Endothelial cell of umbilical vein (primary cell): ENCODE measurements at regions not wholly inside any gene's neighbourhood (a gene's known extent, or its start where the extent isn't known, plus 50 kb on each side); places are given as distances from the start of the nearest gene placed in this dataset.

ENCODE experiments used
- BruUV-seq: library from RNA; stranded (reverse); fragments of 400-500 nt; replicated peaks from 2 replicates; lab custom pipeline; 2021; lab: Mats Ljungman, UMichigan
- CTCF ChIA-PET: fragments of 300-600, 350-600 bp; sonication (Branson Sonifier 250); formaldehyde crosslinking; loops from one replicate; lab custom pipeline; 2021; ENCODE audit warnings: antibody characterized with exemption, inconsistent platforms; lab: Charles Lee
- POLR2A ChIA-PET: fragments of 300-600, 350-600 bp; sonication (Branson Sonifier 250); formaldehyde crosslinking; loops from one replicate; lab custom pipeline; 2021; ENCODE audit warnings: antibody characterized with exemption, inconsistent platforms; lab: Charles Lee
- DNase-seq: peaks from one replicate; pipeline ENCODE4 v3.0.0-alpha.2; 2011; ENCODE audit warnings: low read depth, low spot score
- FAIRE-seq: peaks from 2 replicates; lab custom pipeline; 2011; peaks lifted over from hg19 to GRCh38; lab: Jason Lieb, UNC
- H2AFZ ChIP-seq: 2 replicates; pipeline ENCODE4 v1.6.0; 2012; ENCODE audit warnings: low read depth, low read length, control low read depth, inconsistent platforms
- H3K27ac ChIP-seq: 2 replicates; pipeline ENCODE4 v1.5.1; 2011; ENCODE audit warnings: low read depth, mild to moderate bottlenecking, control low read depth, low read length, moderate library complexity; ENCODE audit not compliant: insufficient read depth
- H3K27me3 ChIP-seq, 2 experiments: 2 replicates each; pipeline versions ENCODE4 v1.6.0 to v1.6.1; 2011; ENCODE audit warnings: low read length in 2 of 2, mixed read lengths in 1 of 2; ENCODE audit not compliant: control insufficient read depth in 2 of 2, insufficient read depth in 2 of 2
- H3K36me3 ChIP-seq, 2 experiments: 2 replicates in 1 of 2; 3 replicates in 1 of 2; pipeline ENCODE4 v1.5.1; 2011; ENCODE audit warnings: low read length in 2 of 2, mild to moderate bottlenecking in 1 of 2, moderate library complexity in 1 of 2; ENCODE audit not compliant: control insufficient read depth in 2 of 2, insufficient read depth in 2 of 2; ENCODE audit errors: extremely low read depth in 1 of 2
- H3K4me1 ChIP-seq: 3 replicates; pipeline ENCODE4 v1.5.1; 2011; ENCODE audit warnings: mild to moderate bottlenecking, low read length; ENCODE audit not compliant: control insufficient read depth, insufficient read depth; ENCODE audit errors: extremely low read depth
- H3K4me2 ChIP-seq: 2 replicates; pipeline ENCODE4 v1.6.1; 2011; ENCODE audit warnings: low read length, control low read depth, mixed read lengths; ENCODE audit not compliant: insufficient read depth
- H3K4me3 ChIP-seq, 3 experiments: fragments of 200-600 bp in 1 of 3; sonication (generic), shearing (Covaris generic) in 1 of 3; replicated peaks in 1 of 3; 2 replicates each; pipeline ENCODE4 v1.5.1; 2011 to 2016; ENCODE audit warnings: control low read depth in 3 of 3, low read length in 3 of 3, mild to moderate bottlenecking in 2 of 3, inconsistent platforms in 1 of 3, low read depth in 1 of 3, moderate library complexity in 1 of 3; ENCODE audit not compliant: insufficient read depth in 1 of 3
- H3K79me2 ChIP-seq: 2 replicates; pipeline ENCODE4 v1.6.0; 2012; ENCODE audit warnings: low read length, inconsistent platforms; ENCODE audit not compliant: control insufficient read depth, insufficient read depth
- H3K9ac ChIP-seq: replicated peaks from 2 replicates; pipeline ENCODE3; 2011; ENCODE audit warnings: low read length, control low read depth; ENCODE audit not compliant: insufficient read depth; ENCODE audit errors: extremely low read depth
- H3K9me1 ChIP-seq: replicated peaks from 3 replicates; pipeline ENCODE4 v1.6.0; 2011; ENCODE audit warnings: mild to moderate bottlenecking, low read length; ENCODE audit not compliant: control insufficient read depth, insufficient read depth; ENCODE audit errors: extremely low read depth
- H3K9me3 ChIP-seq: replicated peaks from 2 replicates; pipeline ENCODE4 v1.5.1; 2012; ENCODE audit warnings: low read length, inconsistent platforms; ENCODE audit not compliant: control insufficient read depth, insufficient read depth
- H4K20me1 ChIP-seq: replicated peaks from 2 replicates; pipeline ENCODE3; 2011; ENCODE audit warnings: mild to moderate bottlenecking, low read length; ENCODE audit not compliant: control insufficient read depth, insufficient read depth; ENCODE audit errors: extremely low read depth
- CTCF ChIP-seq, 2 donors: IDR thresholded peaks; 1 replicate in 1 of 2; 2 replicates in 1 of 2; pipeline ENCODE4 v1.5.1; 2011; ENCODE audit warnings: low read length in 2 of 2, mild to moderate bottlenecking in 2 of 2, moderate library complexity in 2 of 2, control low read depth in 1 of 2, inconsistent platforms in 1 of 2, low read depth in 1 of 2; ENCODE audit not compliant: insufficient read depth in 1 of 2; ENCODE audit errors: extremely low read depth in 1 of 2
- EZH2 ChIP-seq: IDR thresholded peaks from 2 replicates; pipeline ENCODE4 v1.6.1; 2012; ENCODE audit warnings: borderline replicate concordance, low read depth, mild to moderate bottlenecking, moderate library complexity, low read length, inconsistent platforms; ENCODE audit not compliant: severe bottlenecking
- FOS ChIP-seq: IDR thresholded peaks from 2 replicates; pipeline ENCODE4 v1.6.1; 2011; ENCODE audit warnings: mild to moderate bottlenecking, low read length, moderate library complexity, borderline replicate concordance; ENCODE audit not compliant: insufficient read depth
- GATA2 ChIP-seq: IDR thresholded peaks from 2 replicates; pipeline ENCODE4 v1.7.0; 2011; ENCODE audit warnings: low read depth, mild to moderate bottlenecking, moderate library complexity, mixed read lengths, low read length; ENCODE audit not compliant: insufficient read length, insufficient read depth
- JUN ChIP-seq: IDR thresholded peaks from 2 replicates; pipeline ENCODE4 v1.6.1; 2011; ENCODE audit warnings: borderline replicate concordance, low read depth; ENCODE audit not compliant: insufficient read length, insufficient read depth
- MYC ChIP-seq: IDR thresholded peaks from one replicate; pipeline ENCODE4 v1.6.1; 2011; ENCODE audit warnings: mild to moderate bottlenecking, low read depth, low read length
- POLR2A ChIP-seq: IDR thresholded peaks from 2 replicates; pipeline ENCODE4 v1.6.1; 2012; ENCODE audit warnings: low read depth, mild to moderate bottlenecking, control low read depth, low read length
- POLR2AphosphoS5 ChIP-seq: IDR thresholded peaks from 2 replicates; pipeline ENCODE4 v1.6.1; 2012; ENCODE audit warnings: low read depth, mild to moderate bottlenecking, control low read depth, low read length, moderate library complexity; ENCODE audit not compliant: insufficient read depth
- dilution Hi-C: fragments of 300-500 bp; cut with MboI; formaldehyde crosslinking; loops from one replicate; pipeline ENCODE4 v1.15.0; 2019; ENCODE audit warnings: low sequenced_read_pairs; ENCODE audit not compliant: extremely low pct_ligation_motif_present
- intact Hi-C: fragments of 100-400 bp; cut with micrococcal nuclease; formaldehyde crosslinking; loops from one replicate; pipeline ENCODE4 v1.10.0; 2022
- TF ChIP-seq, protein P1 (sequence below): IDR thresholded peaks from 2 replicates; pipeline ENCODE4 v1.6.1; 2011; ENCODE audit not compliant: insufficient read depth, insufficient read length

DNA sequence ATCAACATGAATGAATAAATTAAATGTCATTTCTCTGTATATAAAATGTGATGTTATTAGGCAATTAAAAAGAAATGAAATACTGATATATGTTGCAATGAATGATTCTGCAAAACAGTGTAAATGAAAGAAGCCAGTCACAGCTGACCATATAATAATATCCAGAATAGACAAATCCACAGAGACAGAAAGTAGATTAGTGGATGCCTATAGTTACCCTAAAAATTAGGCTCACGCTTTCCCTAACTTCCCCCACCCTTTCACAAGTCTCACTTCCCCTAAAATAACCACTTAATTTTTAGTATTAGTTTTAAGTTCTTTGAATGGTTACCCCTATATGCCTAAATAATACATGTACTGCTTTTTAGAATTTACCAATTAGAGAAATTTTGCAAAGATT is 348.9 kb upstream of the FAR2 start:
- POLR2A ChIA-PET = no interaction called here
- Histone ChIP-seq H3K79me2 (no peaks in the 10 kb centered on the region), H4K20me1 (no peaks in the 10 kb centered on the region)

More for the DNA sequence above, 348.9 kb upstream of the FAR2 start:
- intact Hi-C loops = no loop called here
- H3K9ac ChIP-seq = no peak overlapping the region
- DNase-seq = no peak
- no peak overlapping the region for H3K4me3 ChIP-seq
- BruUV-seq = no TSS peak
- dilution Hi-C loops = no loop called here
- FAIRE-seq = no peak
- CTCF ChIA-PET = no interaction called here
- H3K27me3 ChIP-seq = no peaks in the 10 kb centered on the region
- no peak overlapping the region for H3K4me2 ChIP-seq
- TF ChIP-seq EZH2 (no peak), MYC (no peak), FOS (no peak), POLR2A (no peak), CTCF (IDR thresholded peaks at IDR 0.05; ENCODE audit: extremely low read depth in 1 of 2, insufficient read depth in 1 of 2, low read depth in 1 of 2, low read length in 2 of 2) (no peak), POLR2AphosphoS5 (no peak), GATA2 (no peak), JUN (no peak)
- TF ChIP-seq, protein P1, sequence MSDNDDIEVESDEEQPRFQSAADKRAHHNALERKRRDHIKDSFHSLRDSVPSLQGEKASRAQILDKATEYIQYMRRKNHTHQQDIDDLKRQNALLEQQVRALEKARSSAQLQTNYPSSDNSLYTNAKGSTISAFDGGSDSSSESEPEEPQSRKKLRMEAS = no peak
- no peaks in the 10 kb centered on the region for H3K9me1 ChIP-seq
- no peak overlapping the region for H3K27ac ChIP-seq
- H3K9me3 ChIP-seq = no peaks in the 10 kb centered on the region
- no peak overlapping the region for H2AFZ ChIP-seq
- no peaks in the 10 kb centered on the region for H3K4me1 ChIP-seq
- H3K36me3 ChIP-seq = no peaks in the 10 kb centered on the region
